Immature natural killer cell (primary cell): ENCODE measurements at regions not wholly inside any gene's neighbourhood (a gene's known extent, or its start where the extent isn't known, plus 50 kb on each side); places are given as distances from the start of the nearest gene placed in this dataset.

Experiments
- DNase-seq, 3 donors: peaks; one replicate each; pipeline ENCODE4 v3.0.0; 2022; ENCODE audit warnings: mixed read lengths in 1 of 3
- H3K27ac Mint-ChIP-seq, 6 donors: one replicate each; pipeline ENCODE4 v1.8.0; 2020; ENCODE audit warnings: mixed read lengths in 6 of 6, mild to moderate bottlenecking in 5 of 6, inconsistent platforms in 4 of 6, moderate library complexity in 3 of 6
- H3K27me3 Mint-ChIP-seq, 3 donors: one replicate each; pipeline ENCODE4 v1.8.0; 2020 to 2021; ENCODE audit warnings: low read depth in 3 of 3, mild to moderate bottlenecking in 3 of 3, mixed read lengths in 3 of 3, moderate library complexity in 3 of 3, inconsistent platforms in 1 of 3
- H3K36me3 Mint-ChIP-seq, 3 donors: one replicate each; pipeline ENCODE4 v1.8.0; 2020; ENCODE audit warnings: mixed read lengths in 3 of 3, inconsistent platforms in 2 of 3, mild to moderate bottlenecking in 2 of 3
- H3K4me1 Mint-ChIP-seq, 2 donors: one replicate each; pipeline ENCODE4 v1.8.0; 2020; ENCODE audit warnings: inconsistent platforms in 2 of 2, mild to moderate bottlenecking in 2 of 2, mixed read lengths in 2 of 2, moderate library complexity in 1 of 2
- H3K4me3 Mint-ChIP-seq, 5 donors: one replicate each; pipeline ENCODE4 v1.8.0; 2020; ENCODE audit warnings: mild to moderate bottlenecking in 5 of 5, mixed read lengths in 5 of 5, inconsistent platforms in 3 of 5, moderate library complexity in 3 of 5
- H3K9me3 Mint-ChIP-seq, 6 donors: one replicate each; pipeline ENCODE4 v1.8.0; 2020; ENCODE audit warnings: mild to moderate bottlenecking in 6 of 6, mixed read lengths in 6 of 6, inconsistent platforms in 4 of 6, moderate library complexity in 3 of 6

- peaks cover 2 to 7% (median 2%) of the 10 kb centered on the region in 3 donors for H3K27me3 Mint-ChIP-seq
- H3K4me1 Mint-ChIP-seq: peaks cover 9 to 15% of the 10 kb centered on the region in 2 donors
- no peaks in the 10 kb centered on the region for H3K36me3 Mint-ChIP-seq
- DNase-seq: no peak
- no peak overlapping the region for H3K27ac Mint-ChIP-seq
- no peaks in the 10 kb centered on the region for H3K9me3 Mint-ChIP-seq
- H3K4me3 Mint-ChIP-seq: no peak overlapping the region
These were observed 114.7 kb upstream of the TTC29 start for GRCh38 chr4:147060151-147060931.

GRCh38 chr4:147064856-147065255 lies 119.2 kb upstream of the TTC29 start:
- H3K9me3 Mint-ChIP-seq: peaks cover 0 to 1% (median 0%) of the 10 kb centered on the region in 6 donors
- H3K36me3 Mint-ChIP-seq: no peaks in the 10 kb centered on the region
- DNase-seq: no peak
- H3K4me3 Mint-ChIP-seq: no peak overlapping the region
- H3K4me1 Mint-ChIP-seq: no peaks in the 10 kb centered on the region
- H3K27ac Mint-ChIP-seq: no peak overlapping the region
- peaks cover 2 to 10% (median 2%) of the 10 kb centered on the region in 3 donors for H3K27me3 Mint-ChIP-seq

- no peak for DNase-seq
- Mint-ChIP-seq H3K4me3 (no peak overlapping the region), H3K36me3 (no peaks in the 10 kb centered on the region), H3K27me3 (peaks cover 0 to 14% (median 2%) of the 10 kb centered on the region in 3 donors), H3K27ac (no peak overlapping the region), H3K9me3 (peaks cover 0 to 9% (median under 1%) of the 10 kb centered on the region in 6 donors), H3K4me1 (no peaks in the 10 kb centered on the region)
These were observed 122.9 kb upstream of the TTC29 start for GRCh38 chr4:147068564-147068963.

- H3K4me1 Mint-ChIP-seq: no peaks in the 10 kb centered on the region
- no peak for DNase-seq
- H3K27ac Mint-ChIP-seq: no peak overlapping the region
- peaks cover 0 to 12% (median under 1%) of the 10 kb centered on the region in 6 donors for H3K9me3 Mint-ChIP-seq
- H3K27me3 Mint-ChIP-seq: peaks cover 0 to 9% (median 6%) of the 10 kb centered on the region in 3 donors
- H3K36me3 Mint-ChIP-seq: no peaks in the 10 kb centered on the region
- H3K4me3 Mint-ChIP-seq: no peak overlapping the region
These were observed 125.6 kb upstream of the TTC29 start for GRCh38 chr4:147071209-147071740.

DNA sequence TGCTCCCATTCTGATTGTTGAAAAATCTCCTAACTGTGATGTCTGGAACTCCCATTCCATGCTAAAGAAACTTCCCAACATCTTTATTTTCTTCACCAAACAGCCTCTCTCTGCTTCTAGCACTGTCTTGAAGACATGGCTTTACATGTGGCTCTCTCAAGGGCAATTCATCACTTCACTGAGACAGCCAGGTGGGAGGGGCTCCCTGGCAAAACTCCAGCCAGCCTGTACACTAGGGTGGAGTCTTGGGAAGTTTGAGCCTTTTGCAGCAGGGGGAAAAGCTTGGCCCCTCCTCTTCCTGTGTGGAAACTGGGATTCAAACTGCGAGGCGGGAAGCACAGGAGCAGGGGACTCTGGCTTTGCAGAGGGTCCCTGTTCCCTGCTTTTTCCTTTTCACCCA lies 130.5 kb upstream of the TTC29 start:
- H3K9me3 Mint-ChIP-seq: peaks cover 0 to 9% (median 0%) of the 10 kb centered on the region in 6 donors
- H3K27ac Mint-ChIP-seq: no peak overlapping the region
- peaks cover 0 to 7% (median 6%) of the 10 kb centered on the region in 3 donors for H3K27me3 Mint-ChIP-seq
- H3K4me3 Mint-ChIP-seq: no peak overlapping the region
- no peak for DNase-seq
- no peaks in the 10 kb centered on the region for H3K4me1 Mint-ChIP-seq
- no peaks in the 10 kb centered on the region for H3K36me3 Mint-ChIP-seq

DNA sequence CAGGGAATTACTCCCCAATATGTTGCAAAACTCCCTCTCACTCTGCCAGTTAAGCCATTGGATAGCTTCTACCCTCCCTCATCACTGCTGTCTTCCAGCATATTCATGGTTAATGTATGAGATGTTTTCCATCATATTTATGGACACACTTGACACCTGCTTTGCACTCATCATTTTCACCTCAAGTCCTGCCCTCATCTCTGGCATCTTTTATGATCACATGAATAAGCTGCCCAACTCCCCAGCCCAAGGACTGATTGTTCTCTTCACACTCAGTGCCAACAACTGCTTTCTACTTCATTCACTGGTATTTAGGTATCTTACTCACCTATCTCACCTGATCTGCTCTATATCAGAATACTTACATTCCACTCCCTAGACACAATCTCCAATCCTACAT lies 131.1 kb upstream of the TTC29 start:
- DNase-seq: no peak
- peaks cover 0 to 7% (median 6%) of the 10 kb centered on the region in 3 donors for H3K27me3 Mint-ChIP-seq
- H3K4me3 Mint-ChIP-seq: no peak overlapping the region
- H3K36me3 Mint-ChIP-seq: no peaks in the 10 kb centered on the region
- H3K27ac Mint-ChIP-seq: no peak overlapping the region
- no peaks in the 10 kb centered on the region for H3K4me1 Mint-ChIP-seq
- peaks cover 0 to 9% (median 0%) of the 10 kb centered on the region in 6 donors for H3K9me3 Mint-ChIP-seq

DNA sequence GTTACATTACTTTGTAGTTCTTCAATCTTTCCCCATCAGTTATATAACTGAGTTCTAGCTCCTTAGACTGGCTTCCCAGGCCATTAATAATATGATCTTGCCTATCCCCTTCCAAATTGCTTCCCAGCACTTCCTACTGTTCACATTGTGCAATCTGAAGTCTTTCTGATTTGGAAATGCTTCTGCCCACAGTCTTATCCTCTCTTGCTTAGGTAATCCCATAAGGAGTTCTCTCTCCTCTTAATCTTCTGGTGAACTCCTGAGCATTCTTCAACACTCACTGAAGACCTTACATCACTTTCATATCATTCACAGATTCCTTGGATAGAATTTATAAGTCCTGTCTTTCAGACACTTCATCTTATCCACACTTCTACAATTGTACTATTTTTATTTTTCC lies 132.7 kb upstream of the TTC29 start:
- no peaks in the 10 kb centered on the region for H3K4me1 Mint-ChIP-seq
- no peaks in the 10 kb centered on the region for H3K36me3 Mint-ChIP-seq
- peaks cover 0 to 6% (median 0%) of the 10 kb centered on the region in 6 donors for H3K9me3 Mint-ChIP-seq
- no peak overlapping the region for H3K27ac Mint-ChIP-seq
- peaks cover 0 to 7% (median 3%) of the 10 kb centered on the region in 3 donors for H3K27me3 Mint-ChIP-seq
- DNase-seq: no peak
- H3K4me3 Mint-ChIP-seq: no peak overlapping the region

- no peak for DNase-seq
- H3K9me3 Mint-ChIP-seq: peaks cover 0 to 4% (median 0%) of the 10 kb centered on the region in 6 donors
- no peaks in the 10 kb centered on the region for H3K36me3 Mint-ChIP-seq
- no peaks in the 10 kb centered on the region for H3K4me1 Mint-ChIP-seq
- H3K27ac Mint-ChIP-seq: no peak overlapping the region
- peaks cover 0 to 7% (median 0%) of the 10 kb centered on the region in 3 donors for H3K27me3 Mint-ChIP-seq
- no peak overlapping the region for H3K4me3 Mint-ChIP-seq
These were observed 133.4 kb upstream of the TTC29 start for GRCh38 chr4:147078875-147079658.

- Mint-ChIP-seq H3K4me3 (no peak overlapping the region), H3K36me3 (no peaks in the 10 kb centered on the region), H3K4me1 (no peaks in the 10 kb centered on the region), H3K9me3 (no peaks in the 10 kb centered on the region), H3K27ac (no peak overlapping the region), H3K27me3 (peaks cover 1 to 4% (median 3%) of the 10 kb centered on the region in 3 donors)
- DNase-seq: no peak
These were observed 139.2 kb upstream of the TTC29 start for GRCh38 chr4:147084861-147085260.

DNA sequence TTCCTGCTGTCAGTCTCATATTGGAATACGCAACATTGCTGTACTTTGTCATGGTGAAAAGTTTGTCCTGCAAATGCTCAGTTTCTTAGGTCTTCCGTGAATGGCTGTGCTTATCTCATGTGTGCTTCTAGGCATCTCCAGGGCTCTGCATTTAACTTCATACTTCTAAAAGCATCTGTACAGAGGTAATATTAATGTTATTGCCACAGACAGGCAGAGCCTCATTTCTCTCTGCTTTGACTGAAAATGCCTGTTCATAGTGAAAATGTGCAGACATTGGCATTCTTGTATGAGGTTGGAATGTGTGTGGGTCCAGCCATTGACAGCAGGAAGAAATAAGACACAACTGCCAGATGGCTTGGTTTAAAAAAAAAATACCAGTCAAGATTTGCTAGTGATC lies 140.1 kb upstream of the TTC29 start:
- H3K27ac Mint-ChIP-seq: no peak overlapping the region
- H3K4me3 Mint-ChIP-seq: no peak overlapping the region
- no peaks in the 10 kb centered on the region for H3K36me3 Mint-ChIP-seq
- DNase-seq: no peak
- H3K4me1 Mint-ChIP-seq: no peaks in the 10 kb centered on the region
- H3K9me3 Mint-ChIP-seq: no peaks in the 10 kb centered on the region
- H3K27me3 Mint-ChIP-seq: peaks cover 1 to 6% (median 3%) of the 10 kb centered on the region in 3 donors

DNA sequence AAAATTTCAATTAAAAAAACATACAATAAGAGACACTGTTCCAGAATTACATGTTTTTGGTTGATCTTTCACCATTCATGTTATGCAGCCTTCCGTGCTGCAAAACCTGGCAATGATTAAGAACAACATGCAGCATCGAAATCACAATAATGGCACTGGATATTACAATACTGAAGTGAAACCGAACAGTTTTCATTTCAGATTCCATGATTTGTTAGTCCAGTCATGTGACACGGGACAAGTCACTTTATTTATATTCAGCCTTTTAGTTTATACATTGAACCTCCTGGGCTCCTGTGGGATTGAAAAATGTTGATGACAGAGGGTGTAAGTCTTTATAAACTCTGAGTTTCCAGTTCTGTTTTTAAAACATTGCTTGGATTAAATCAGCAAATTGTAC lies 142.5 kb upstream of the TTC29 start:
- no peaks in the 10 kb centered on the region for H3K36me3 Mint-ChIP-seq
- no peaks in the 10 kb centered on the region for H3K9me3 Mint-ChIP-seq
- H3K4me3 Mint-ChIP-seq: no peak overlapping the region
- no peak overlapping the region for H3K27ac Mint-ChIP-seq
- H3K4me1 Mint-ChIP-seq: no peaks in the 10 kb centered on the region
- H3K27me3 Mint-ChIP-seq: peaks cover 1 to 6% (median 3%) of the 10 kb centered on the region in 3 donors
- no peak for DNase-seq

DNA sequence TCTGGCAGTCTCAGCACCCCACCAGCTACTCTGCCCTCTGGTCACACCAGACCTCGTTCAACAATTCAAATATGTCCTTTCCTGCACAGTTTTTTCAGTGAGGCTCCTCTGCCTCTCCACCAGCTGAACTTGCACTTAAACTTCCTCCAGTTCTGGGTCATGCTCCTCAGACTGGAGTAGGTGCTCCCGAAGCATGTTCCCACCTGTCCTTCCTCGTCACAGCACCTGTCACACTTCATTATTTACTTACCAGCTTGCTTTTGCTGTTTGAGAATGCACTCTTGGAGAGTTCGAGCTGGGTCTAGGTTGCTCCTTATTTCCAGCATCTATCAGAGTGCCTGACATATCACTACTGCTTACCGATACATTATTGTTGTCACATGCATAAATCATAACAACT lies 144.8 kb upstream of the TTC29 start:
- peaks cover 1 to 6% (median 3%) of the 10 kb centered on the region in 3 donors for H3K27me3 Mint-ChIP-seq
- H3K9me3 Mint-ChIP-seq: no peaks in the 10 kb centered on the region
- H3K36me3 Mint-ChIP-seq: no peaks in the 10 kb centered on the region
- H3K27ac Mint-ChIP-seq: no peak overlapping the region
- H3K4me3 Mint-ChIP-seq: no peak overlapping the region
- no peaks in the 10 kb centered on the region for H3K4me1 Mint-ChIP-seq
- DNase-seq: no peak

GRCh38 chr4:147093206-147093605 lies 147.5 kb upstream of the TTC29 start:
- no peaks in the 10 kb centered on the region for H3K4me1 Mint-ChIP-seq
- peaks cover 2 to 3% (median 3%) of the 10 kb centered on the region in 3 donors for H3K27me3 Mint-ChIP-seq
- H3K4me3 Mint-ChIP-seq: no peak overlapping the region
- no peak for DNase-seq
- H3K27ac Mint-ChIP-seq: no peak overlapping the region
- H3K9me3 Mint-ChIP-seq: no peaks in the 10 kb centered on the region
- no peaks in the 10 kb centered on the region for H3K36me3 Mint-ChIP-seq

- H3K4me3 Mint-ChIP-seq: no peak overlapping the region
- no peak for DNase-seq
- H3K27ac Mint-ChIP-seq: no peak overlapping the region
- H3K36me3 Mint-ChIP-seq: no peaks in the 10 kb centered on the region
- no peaks in the 10 kb centered on the region for H3K4me1 Mint-ChIP-seq
- peaks cover 2 to 3% (median 2%) of the 10 kb centered on the region in 3 donors for H3K27me3 Mint-ChIP-seq
- H3K9me3 Mint-ChIP-seq: no peaks in the 10 kb centered on the region
These were observed 148.6 kb upstream of the TTC29 start for GRCh38 chr4:147094238-147094637.
